ENCODE measurements at regions not wholly inside any gene's neighbourhood (a gene's known extent, or its start where the extent isn't known, plus 50 kb on each side); places are given as distances from the start of the nearest gene placed in this dataset.

DNA sequence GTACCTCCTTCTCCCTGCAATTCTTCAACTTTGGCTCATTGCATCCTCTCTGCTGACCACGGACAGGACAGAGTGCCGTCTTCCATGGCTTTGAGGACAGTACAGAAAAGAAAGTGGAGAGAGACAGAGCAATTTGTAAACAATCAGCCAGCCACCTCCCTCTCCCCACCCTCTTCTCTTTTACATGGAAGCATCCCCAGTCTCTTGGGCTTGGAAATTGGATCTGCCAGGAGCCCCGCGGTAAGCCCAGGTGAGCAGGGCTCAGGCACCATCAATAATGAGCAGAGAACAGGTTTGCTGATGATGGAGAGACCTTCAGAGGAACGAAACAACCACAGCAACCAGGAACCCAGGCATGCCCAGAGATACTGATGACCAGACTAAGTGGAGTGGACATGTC is 194.9 kb upstream of the TNRC6C start:
- no peak for DNase-seq
- intact Hi-C loops (cut with micrococcal nuclease), result no loop called here
- Histone ChIP-seq H3K4me3 (no peak overlapping the region), H3K4me1 (no peaks in the 10 kb centered on the region), H3K9me3 (replicated peaks) (no peaks in the 10 kb centered on the region), H3K27ac (replicated peaks) (no peak overlapping the region), H3K27me3 (ENCODE audit: low read depth) (no peaks in the 10 kb centered on the region), H3K36me3 (no peaks in the 10 kb centered on the region)
- TF ChIP-seq, protein P1, sequence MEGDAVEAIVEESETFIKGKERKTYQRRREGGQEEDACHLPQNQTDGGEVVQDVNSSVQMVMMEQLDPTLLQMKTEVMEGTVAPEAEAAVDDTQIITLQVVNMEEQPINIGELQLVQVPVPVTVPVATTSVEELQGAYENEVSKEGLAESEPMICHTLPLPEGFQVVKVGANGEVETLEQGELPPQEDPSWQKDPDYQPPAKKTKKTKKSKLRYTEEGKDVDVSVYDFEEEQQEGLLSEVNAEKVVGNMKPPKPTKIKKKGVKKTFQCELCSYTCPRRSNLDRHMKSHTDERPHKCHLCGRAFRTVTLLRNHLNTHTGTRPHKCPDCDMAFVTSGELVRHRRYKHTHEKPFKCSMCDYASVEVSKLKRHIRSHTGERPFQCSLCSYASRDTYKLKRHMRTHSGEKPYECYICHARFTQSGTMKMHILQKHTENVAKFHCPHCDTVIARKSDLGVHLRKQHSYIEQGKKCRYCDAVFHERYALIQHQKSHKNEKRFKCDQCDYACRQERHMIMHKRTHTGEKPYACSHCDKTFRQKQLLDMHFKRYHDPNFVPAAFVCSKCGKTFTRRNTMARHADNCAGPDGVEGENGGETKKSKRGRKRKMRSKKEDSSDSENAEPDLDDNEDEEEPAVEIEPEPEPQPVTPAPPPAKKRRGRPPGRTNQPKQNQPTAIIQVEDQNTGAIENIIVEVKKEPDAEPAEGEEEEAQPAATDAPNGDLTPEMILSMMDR (IDR thresholded peaks at IDR 0.05; ENCODE audit: borderline replicate concordance), result no peak

- Histone ChIP-seq H3K27me3 (ENCODE audit: low read depth) (no peaks in the 10 kb centered on the region), H3K4me1 (no peaks in the 10 kb centered on the region), H3K27ac (replicated peaks) (no peak overlapping the region), H3K9me3 (replicated peaks) (no peaks in the 10 kb centered on the region), H3K36me3 (no peaks in the 10 kb centered on the region), H3K4me3 (no peak overlapping the region)
- no peak for DNase-seq
- intact Hi-C loops (cut with micrococcal nuclease), result no loop called here
- TF ChIP-seq, protein P1 (IDR thresholded peaks at IDR 0.05; ENCODE audit: borderline replicate concordance), result no peak
These were observed 193.2 kb upstream of the TNRC6C start for GRCh38 chr17:77765292-77765691.

DNA sequence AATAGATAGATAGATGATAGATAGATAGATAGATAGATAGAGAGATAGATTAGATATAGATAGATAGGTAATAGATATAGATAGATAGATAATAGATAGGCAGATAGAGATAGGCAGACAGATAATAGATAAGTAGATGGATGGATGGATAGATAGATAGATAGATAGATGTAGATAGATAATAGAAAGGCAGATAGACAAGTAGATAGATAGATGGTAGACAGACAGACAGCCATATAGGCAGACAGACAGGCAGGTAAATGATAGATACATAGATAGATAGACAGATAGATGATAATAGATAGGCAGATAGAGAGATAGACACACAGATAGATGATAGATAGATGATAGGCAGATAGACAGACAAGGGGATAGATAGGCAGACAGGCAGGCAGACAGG is 191.4 kb upstream of the TNRC6C start:
- H3K27ac ChIP-seq (replicated peaks), result no peak overlapping the region
- no peak overlapping the region for H3K4me3 ChIP-seq
- no peak for DNase-seq
- H3K9me3 ChIP-seq (replicated peaks), result no peaks in the 10 kb centered on the region
- H3K4me1 ChIP-seq, result peaks cover under 1% of the 10 kb centered on the region
- H3K36me3 ChIP-seq, result no peaks in the 10 kb centered on the region
- TF ChIP-seq, protein P1 (IDR thresholded peaks at IDR 0.05; ENCODE audit: borderline replicate concordance), result no peak
- no peaks in the 10 kb centered on the region for H3K27me3 ChIP-seq (ENCODE audit: low read depth)
- intact Hi-C loops (cut with micrococcal nuclease), result no loop called here

DNA sequence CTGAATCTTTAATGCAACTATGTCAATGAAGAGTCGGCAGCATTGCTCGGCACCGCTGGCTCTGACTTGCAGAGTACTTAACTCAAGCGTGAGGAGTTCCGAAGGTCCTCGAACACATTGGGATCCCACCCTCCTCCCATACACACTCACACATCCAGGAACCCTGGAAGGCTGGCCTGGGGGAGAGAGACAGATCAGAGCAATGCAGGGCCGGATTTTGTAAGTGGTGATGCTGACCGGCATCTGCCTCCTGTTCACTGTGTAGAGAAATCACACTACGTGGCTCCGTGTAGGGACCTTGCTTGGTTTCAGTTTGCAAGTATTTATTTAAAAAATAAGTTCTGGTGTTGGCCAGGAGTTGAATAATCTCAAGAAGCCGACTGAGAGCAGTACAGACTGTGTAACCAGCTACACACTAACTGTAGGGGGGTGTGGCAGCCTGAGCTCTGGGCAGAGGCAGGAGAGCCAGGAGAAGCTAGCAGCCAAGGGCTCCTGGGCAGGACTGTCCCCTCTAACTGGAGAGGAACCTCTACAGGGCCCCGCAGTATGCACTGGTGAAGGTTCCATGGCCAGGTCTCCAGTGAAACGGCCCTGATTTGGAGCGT is 190.2 kb upstream of the TNRC6C start:
- H3K4me3 ChIP-seq, result no peak overlapping the region
- intact Hi-C loops (cut with micrococcal nuclease), result no loop called here
- TF ChIP-seq, protein P1 (IDR thresholded peaks at IDR 0.05; ENCODE audit: borderline replicate concordance), result no peak

DNA sequence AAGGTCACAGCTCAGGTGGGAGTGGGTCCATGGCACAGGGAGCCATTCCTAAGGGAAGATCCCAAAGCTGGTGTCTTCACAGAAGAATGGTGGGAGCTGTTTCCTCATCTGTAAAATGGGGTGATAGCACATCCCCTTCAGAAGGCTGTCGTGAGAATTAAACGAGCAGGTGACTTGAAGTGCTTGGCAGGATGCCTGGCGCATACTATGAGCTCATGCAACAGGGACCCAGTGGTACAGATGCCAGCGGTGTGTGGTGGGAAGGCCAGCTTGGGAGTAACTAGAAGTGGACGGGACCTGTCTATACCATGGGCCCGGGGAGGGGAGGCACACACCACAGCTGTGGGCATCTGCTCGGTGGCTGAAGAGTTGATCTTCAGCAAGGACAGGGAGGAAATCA is 189.3 kb upstream of the TNRC6C start:
- Histone ChIP-seq H3K36me3 (no peaks in the 10 kb centered on the region), H3K9me3 (replicated peaks) (no peaks in the 10 kb centered on the region), H3K27me3 (ENCODE audit: low read depth) (no peaks in the 10 kb centered on the region), H3K4me3 (no peak overlapping the region), H3K27ac (replicated peaks) (no peak overlapping the region), H3K4me1 (peaks cover 13% of the 10 kb centered on the region)
- intact Hi-C loops (cut with micrococcal nuclease), result no loop called here
- no peak for DNase-seq
- TF ChIP-seq, protein P1 (IDR thresholded peaks at IDR 0.05; ENCODE audit: borderline replicate concordance), result no peak

More for the DNA sequence above, 190.2 kb upstream of the TNRC6C start:
- H3K36me3 ChIP-seq, result no peaks in the 10 kb centered on the region
- H3K4me1 ChIP-seq, result peaks cover 12% of the 10 kb centered on the region
- no peak overlapping the region for H3K27ac ChIP-seq (replicated peaks)
- no peak for DNase-seq
- no peaks in the 10 kb centered on the region for H3K9me3 ChIP-seq (replicated peaks)
- H3K27me3 ChIP-seq (ENCODE audit: low read depth), result no peaks in the 10 kb centered on the region

Measured in left ventricle myocardium inferior (tissue), 1 donor.